Keratinocyte (primary cell): ENCODE measurements at regions not wholly inside any gene's neighbourhood (a gene's known extent, or its start where the extent isn't known, plus 50 kb on each side); places are given as distances from the start of the nearest gene placed in this dataset.

Experiments
- DNase-seq: peaks from one replicate; pipeline ENCODE4 v3.0.0-alpha.2; 2011; ENCODE audit warnings: low read depth, missing footprints, low spot score
- FAIRE-seq: peaks from 2 replicates; lab custom pipeline; 2011; peaks lifted over from hg19 to GRCh38; lab: Jason Lieb, UNC
- H2AFZ ChIP-seq: 2 replicates; pipeline ENCODE4 v1.6.0; 2012; ENCODE audit warnings: low read length, control low read depth, inconsistent platforms; ENCODE audit not compliant: control insufficient read depth
- H3K27ac ChIP-seq: 2 replicates; pipeline ENCODE4 v1.5.1; 2011; ENCODE audit warnings: low read length; ENCODE audit not compliant: control insufficient read depth, insufficient read depth
- H3K27me3 ChIP-seq: 3 replicates; pipeline ENCODE4 v1.6.0; 2011; ENCODE audit warnings: low read length; ENCODE audit not compliant: control insufficient read depth, insufficient read depth; ENCODE audit errors: extremely low read depth
- H3K36me3 ChIP-seq, 2 experiments: 2 replicates in 1 of 2; 3 replicates in 1 of 2; pipeline ENCODE4 v1.5.1; 2011; ENCODE audit warnings: low read length in 2 of 2, mild to moderate bottlenecking in 1 of 2; ENCODE audit not compliant: control insufficient read depth in 2 of 2, insufficient read depth in 2 of 2; ENCODE audit errors: extremely low read depth in 1 of 2
- H3K4me1 ChIP-seq: 3 replicates; pipeline ENCODE4 v1.5.1; 2011; ENCODE audit warnings: low read length; ENCODE audit not compliant: control insufficient read depth, insufficient read depth; ENCODE audit errors: extremely low read depth
- H3K4me2 ChIP-seq: 3 replicates; pipeline ENCODE4 v1.6.0; 2011; ENCODE audit warnings: low read depth, low read length; ENCODE audit not compliant: control insufficient read depth, insufficient read depth; ENCODE audit errors: extremely low read depth
- H3K4me3 ChIP-seq, 3 experiments: fragments of 200-600 bp in 1 of 3; sonication (generic) in 1 of 3; 2 replicates in 2 of 3; 3 replicates in 1 of 3; pipeline ENCODE4 v1.5.1; 2011 to 2016; ENCODE audit warnings: low read length in 3 of 3, mild to moderate bottlenecking in 3 of 3, control low read depth in 2 of 3, inconsistent platforms in 1 of 3, low read depth in 1 of 3, mixed read lengths in 1 of 3, mixed run types in 1 of 3, moderate library complexity in 1 of 3; ENCODE audit not compliant: control insufficient read depth in 2 of 3, insufficient read depth in 2 of 3; ENCODE audit errors: extremely low read depth in 1 of 3
- H3K79me2 ChIP-seq: 2 replicates; pipeline ENCODE4 v1.6.0; 2012; ENCODE audit warnings: low read length; ENCODE audit not compliant: control insufficient read depth, insufficient read depth
- H3K9ac ChIP-seq: 3 replicates; pipeline ENCODE4 v1.6.0; 2011; ENCODE audit warnings: low read length; ENCODE audit not compliant: control insufficient read depth, insufficient read depth; ENCODE audit errors: extremely low read depth
- H3K9me1 ChIP-seq: 3 replicates; pipeline ENCODE4 v1.6.0; 2011; ENCODE audit warnings: low read length; ENCODE audit not compliant: control insufficient read depth, insufficient read depth; ENCODE audit errors: extremely low read depth
- H3K9me3 ChIP-seq: 2 replicates; pipeline ENCODE4 v1.5.1; 2012; ENCODE audit warnings: low read depth, low read length; ENCODE audit not compliant: control insufficient read depth
- H4K20me1 ChIP-seq: 3 replicates; pipeline ENCODE4 v1.6.0; 2011; ENCODE audit warnings: low read length; ENCODE audit not compliant: control insufficient read depth, insufficient read depth; ENCODE audit errors: extremely low read depth
- CTCF ChIP-seq, 3 experiments: IDR thresholded peaks in 1 of 3; conservative IDR thresholded peaks in 1 of 3; optimal IDR thresholded peaks in 1 of 3; 2 replicates in 2 of 3; 3 replicates in 1 of 3; pipeline versions ENCODE3 to v1.5.1; 2011; ENCODE audit warnings: low read length in 3 of 3, mild to moderate bottlenecking in 3 of 3, moderate library complexity in 2 of 3, control low read depth in 1 of 3, inconsistent platforms in 1 of 3; ENCODE audit not compliant: insufficient read depth in 2 of 3; ENCODE audit errors: extremely low read depth in 1 of 3
- EZH2 ChIP-seq: IDR thresholded peaks from one replicate; pipeline ENCODE4 v1.6.1; 2012; ENCODE audit warnings: inconsistent platforms, mild to moderate bottlenecking, low read length, moderate library complexity
- dilution Hi-C: fragments of 300-500 bp; cut with MboI; formaldehyde crosslinking; loops from one replicate; pipeline ENCODE4 v1.7.0; 2020; ENCODE audit warnings: low sequenced_read_pairs; ENCODE audit not compliant: extremely low pct_ligation_motif_present

GRCh38 chr12:67884596-67884995, 104.7 kb upstream of the IFNG-AS1 start:
- Histone ChIP-seq H3K4me3 (no peak overlapping the region), H3K9ac (no peak overlapping the region), H2AFZ (no peak overlapping the region), H3K9me3 (no peaks in the 10 kb centered on the region), H3K27ac (no peak overlapping the region), H3K9me1 (no peaks in the 10 kb centered on the region), H4K20me1 (no peaks in the 10 kb centered on the region), H3K4me1 (peaks cover 7% of the 10 kb centered on the region), H3K36me3 (no peaks in the 10 kb centered on the region), H3K79me2 (no peaks in the 10 kb centered on the region), H3K4me2 (no peak overlapping the region), H3K27me3 (no peaks in the 10 kb centered on the region)
- TF ChIP-seq CTCF (optimal IDR thresholded peaks at IDR 0.05 in 1 of 3, IDR thresholded peaks at IDR 0.05 in 1 of 3, conservative IDR thresholded peaks at IDR 0.05 in 1 of 3; ENCODE audit: extremely low read depth in 1 of 3, insufficient read depth in 2 of 3, low read length in 3 of 3) = no peak
- no peak for TF ChIP-seq EZH2
- dilution Hi-C loops = no loop called here
- FAIRE-seq (no peak), DNase-seq (no peak)

- TF ChIP-seq CTCF (optimal IDR thresholded peaks at IDR 0.05 in 1 of 3, IDR thresholded peaks at IDR 0.05 in 1 of 3, conservative IDR thresholded peaks at IDR 0.05 in 1 of 3; ENCODE audit: extremely low read depth in 1 of 3, insufficient read depth in 2 of 3, low read length in 3 of 3) = no peak
- TF ChIP-seq EZH2 = no peak
- Histone ChIP-seq H3K9me1 (no peaks in the 10 kb centered on the region), H3K4me2 (no peak overlapping the region), H3K27me3 (no peaks in the 10 kb centered on the region), H3K36me3 (no peaks in the 10 kb centered on the region), H3K9ac (no peak overlapping the region), H2AFZ (no peak overlapping the region), H3K9me3 (no peaks in the 10 kb centered on the region), H3K27ac (no peak overlapping the region), H3K4me1 (peaks cover 7% of the 10 kb centered on the region), H3K4me3 (no peak overlapping the region), H3K79me2 (no peaks in the 10 kb centered on the region), H4K20me1 (no peaks in the 10 kb centered on the region)
- dilution Hi-C loops = no loop called here
- DNase-seq (no peak), FAIRE-seq (no peak)
Measured at GRCh38 chr12:67885375-67886169, 103.7 kb upstream of the IFNG-AS1 start.
